GM21447 (cell line): ENCODE measurements at regions not wholly inside any gene's neighbourhood (a gene's known extent, or its start where the extent isn't known, plus 50 kb on each side); places are given as distances from the start of the nearest gene placed in this dataset.
A peak's percentile ranks its signal among the peaks of the same experiment; 100 is the strongest.

ENCODE experiments used
- ATAC-seq: cut with Tn5 transposase; IDR thresholded peaks from one replicate; pipeline ENCODE4 v1.9.1; 2021; ENCODE audit not compliant: unreplicated experiment

- ATAC-seq: no peak
These were observed 200.6 kb upstream of the MEX3C start for GRCh38 chr18:51398104-51398503.

GRCh38 chr18:51399491-51400122, 202.1 kb upstream of the MEX3C start:
- no peak for ATAC-seq

- no peak for ATAC-seq
These were observed 203.2 kb upstream of the MEX3C start for GRCh38 chr18:51400721-51401120.

DNA sequence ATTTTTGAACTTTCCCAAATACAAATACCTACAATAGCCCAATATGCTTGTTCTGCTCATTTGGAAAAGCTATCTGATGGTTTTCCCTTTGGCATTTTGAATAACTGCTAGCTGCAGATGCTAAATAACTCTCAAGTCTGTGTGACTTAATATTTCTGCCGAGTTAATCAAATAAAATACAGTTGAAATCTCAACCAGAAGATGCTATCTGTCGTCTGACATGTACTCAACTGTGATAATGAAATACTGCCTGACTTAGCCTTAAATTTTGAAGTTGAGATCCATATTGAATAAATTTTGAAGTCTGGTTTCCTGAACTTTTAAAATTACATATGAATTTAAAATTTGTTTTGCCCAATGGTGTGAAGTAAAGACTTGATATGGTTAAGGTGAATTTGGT, 204.4 kb upstream of the MEX3C start:
- no peak for ATAC-seq

DNA sequence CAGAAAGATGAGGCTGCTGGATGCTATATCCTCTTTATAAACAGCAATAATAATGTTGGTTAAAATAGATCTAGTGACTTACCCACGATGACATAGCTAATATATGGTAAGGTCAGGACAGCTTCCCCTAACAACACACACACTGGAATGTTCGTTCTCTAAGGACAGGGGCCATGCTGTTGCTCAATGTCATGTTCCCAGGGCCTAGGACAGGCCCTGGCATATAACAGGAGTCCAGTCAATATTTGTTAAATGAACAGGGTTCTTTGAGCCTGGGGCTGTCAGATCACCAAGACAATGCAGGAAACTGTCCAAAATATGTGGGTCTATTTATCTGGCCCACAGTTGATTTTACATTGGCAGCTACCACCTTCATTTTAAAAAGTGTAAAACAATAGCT, 207.1 kb upstream of the MEX3C start:
- no peak for ATAC-seq

GRCh38 chr18:51405683-51406477, 208.4 kb upstream of the MEX3C start:
- no peak for ATAC-seq

- ATAC-seq: no peak
These were observed 220.4 kb upstream of the MEX3C start for GRCh38 chr18:51417643-51418483.

- peak; percentile 61 for ATAC-seq
These were observed 228.0 kb upstream of the MEX3C start for GRCh38 chr18:51425475-51425874.

DNA sequence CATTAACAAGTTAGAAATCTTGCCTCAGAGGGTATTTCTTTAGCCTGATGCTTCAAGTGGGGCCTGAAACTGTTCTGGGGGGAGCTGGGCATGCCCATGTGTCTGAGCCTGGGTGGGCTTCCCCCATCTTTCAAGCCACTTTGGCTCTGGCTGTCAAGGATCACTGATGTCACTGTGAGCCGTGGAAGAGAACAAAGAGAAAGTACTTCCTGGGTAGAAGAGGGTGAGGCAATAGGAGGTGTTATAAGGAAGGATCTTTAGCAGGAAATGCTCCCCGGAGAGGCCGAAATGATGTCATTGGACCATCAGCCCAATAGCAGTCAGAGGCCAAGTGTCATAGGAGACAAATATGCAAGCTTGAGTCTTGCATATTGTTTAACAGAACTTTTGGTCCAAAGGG, 228.4 kb upstream of the MEX3C start:
- ATAC-seq: peak; percentile 48

GRCh38 chr18:51426996-51427395, 229.5 kb upstream of the MEX3C start:
- no peak for ATAC-seq

GRCh38 chr18:51429644-51430043, 232.2 kb upstream of the MEX3C start:
- ATAC-seq: no peak

GRCh38 chr18:51430538-51430937, 233.1 kb upstream of the MEX3C start:
- ATAC-seq: no peak

GRCh38 chr18:51433296-51433695, 235.8 kb upstream of the MEX3C start:
- ATAC-seq: no peak

GRCh38 chr18:51433881-51434280, 236.4 kb upstream of the MEX3C start:
- ATAC-seq: no peak

DNA sequence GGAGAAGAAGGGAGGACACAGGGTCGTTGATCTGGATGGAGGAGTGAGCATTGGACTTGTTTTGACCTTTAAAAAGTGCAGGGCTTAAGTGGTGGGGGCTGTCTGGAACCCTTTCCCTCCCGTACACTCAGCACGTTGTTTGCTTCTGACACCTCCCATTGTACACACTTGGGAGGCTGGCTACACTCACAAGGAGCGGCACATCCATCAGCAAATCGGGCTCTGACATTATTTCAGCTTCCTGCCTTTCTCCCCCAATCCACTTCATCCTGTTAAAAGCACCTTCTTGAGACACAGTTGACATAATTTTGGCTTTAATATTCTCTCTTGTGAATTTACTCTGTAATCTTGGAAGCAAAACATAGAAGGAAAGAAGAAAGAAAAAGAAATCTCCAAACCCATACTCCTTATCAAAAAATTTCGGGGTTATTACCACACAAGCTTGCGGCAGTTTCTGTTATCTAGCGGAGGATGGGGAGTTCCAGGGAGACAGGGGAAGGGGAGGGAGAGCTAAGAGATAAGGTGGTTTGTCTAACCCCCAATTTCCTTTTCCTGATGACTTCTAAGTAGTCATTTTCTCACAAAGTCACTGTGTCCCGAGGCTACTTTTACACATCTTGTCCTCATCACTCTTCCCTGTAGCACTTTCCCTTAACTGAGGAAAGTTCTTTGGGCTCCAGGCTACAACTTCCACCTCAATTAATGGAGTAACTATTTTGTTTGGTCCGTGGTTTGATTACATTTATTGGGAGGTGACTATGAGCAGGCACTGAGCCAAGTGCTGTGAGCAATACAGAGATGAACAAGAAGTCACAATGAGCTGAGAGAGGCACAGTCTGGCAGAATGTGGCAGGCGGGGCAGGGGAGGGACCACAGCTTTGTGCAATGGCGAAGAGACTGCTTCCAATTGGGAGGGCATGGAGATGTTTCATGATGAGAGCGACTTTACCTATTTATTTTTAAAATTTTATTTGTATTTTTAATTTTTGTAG, 240.1 kb upstream of the MEX3C start:
- ATAC-seq: no peak

DNA sequence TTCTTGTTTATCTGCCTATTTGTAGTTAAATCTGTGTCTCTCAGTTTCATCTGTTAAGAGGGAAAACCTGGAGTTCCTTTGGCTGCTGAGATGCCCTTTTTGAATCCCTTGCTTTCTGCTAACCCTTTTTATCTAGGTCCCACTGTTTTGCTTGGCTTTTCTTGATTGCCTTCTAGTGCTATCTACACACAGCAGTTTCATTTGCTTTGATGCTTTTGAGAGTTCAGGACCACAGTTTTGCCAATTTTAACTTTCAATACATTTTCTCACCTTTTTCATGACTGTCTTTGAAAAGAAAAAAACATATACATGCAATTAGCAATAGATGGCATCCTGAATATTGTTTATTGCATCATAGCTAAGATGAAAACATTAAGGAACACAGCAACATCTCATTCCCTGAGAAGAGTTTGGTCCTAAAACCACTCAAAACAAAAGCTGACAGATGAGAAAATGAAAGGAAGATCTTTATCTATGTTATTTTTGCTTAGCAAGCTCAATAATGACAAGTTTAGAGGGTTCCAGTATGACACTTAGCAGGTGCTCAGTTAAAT, 241.4 kb upstream of the MEX3C start:
- no peak for ATAC-seq

- no peak for ATAC-seq
These were observed 244.5 kb upstream of the MEX3C start for GRCh38 chr18:51442012-51442411.

DNA sequence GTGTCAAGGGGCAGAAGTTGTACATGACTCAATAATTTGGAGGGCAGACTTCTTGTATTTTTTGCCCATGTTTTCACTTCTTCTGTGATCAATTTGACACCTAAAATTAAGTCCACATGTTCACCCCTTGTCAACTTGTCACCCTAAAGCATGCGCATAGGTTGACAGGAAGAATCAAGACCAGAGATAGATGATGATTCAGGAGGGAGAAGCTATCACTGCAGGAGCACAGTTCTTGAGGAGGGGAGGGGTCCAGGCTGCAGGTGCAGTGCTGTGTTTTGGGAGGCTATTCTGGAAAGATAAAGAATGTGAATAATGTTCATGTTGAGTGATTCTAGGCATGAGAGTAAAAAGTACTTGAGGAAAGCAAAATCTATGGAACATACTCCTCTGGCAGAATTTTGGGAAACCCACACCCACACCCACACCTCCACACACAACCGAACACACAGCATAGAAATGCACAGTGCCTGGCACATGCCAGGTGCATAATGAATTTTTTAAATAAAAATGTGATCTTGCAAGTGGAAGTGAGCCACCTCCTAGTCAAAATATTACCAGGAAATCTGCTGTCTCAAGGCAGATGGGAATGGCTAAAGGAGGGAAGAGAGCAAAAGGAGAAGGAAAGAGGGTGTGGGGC, 249.2 kb upstream of the MEX3C start:
- ATAC-seq: no peak

DNA sequence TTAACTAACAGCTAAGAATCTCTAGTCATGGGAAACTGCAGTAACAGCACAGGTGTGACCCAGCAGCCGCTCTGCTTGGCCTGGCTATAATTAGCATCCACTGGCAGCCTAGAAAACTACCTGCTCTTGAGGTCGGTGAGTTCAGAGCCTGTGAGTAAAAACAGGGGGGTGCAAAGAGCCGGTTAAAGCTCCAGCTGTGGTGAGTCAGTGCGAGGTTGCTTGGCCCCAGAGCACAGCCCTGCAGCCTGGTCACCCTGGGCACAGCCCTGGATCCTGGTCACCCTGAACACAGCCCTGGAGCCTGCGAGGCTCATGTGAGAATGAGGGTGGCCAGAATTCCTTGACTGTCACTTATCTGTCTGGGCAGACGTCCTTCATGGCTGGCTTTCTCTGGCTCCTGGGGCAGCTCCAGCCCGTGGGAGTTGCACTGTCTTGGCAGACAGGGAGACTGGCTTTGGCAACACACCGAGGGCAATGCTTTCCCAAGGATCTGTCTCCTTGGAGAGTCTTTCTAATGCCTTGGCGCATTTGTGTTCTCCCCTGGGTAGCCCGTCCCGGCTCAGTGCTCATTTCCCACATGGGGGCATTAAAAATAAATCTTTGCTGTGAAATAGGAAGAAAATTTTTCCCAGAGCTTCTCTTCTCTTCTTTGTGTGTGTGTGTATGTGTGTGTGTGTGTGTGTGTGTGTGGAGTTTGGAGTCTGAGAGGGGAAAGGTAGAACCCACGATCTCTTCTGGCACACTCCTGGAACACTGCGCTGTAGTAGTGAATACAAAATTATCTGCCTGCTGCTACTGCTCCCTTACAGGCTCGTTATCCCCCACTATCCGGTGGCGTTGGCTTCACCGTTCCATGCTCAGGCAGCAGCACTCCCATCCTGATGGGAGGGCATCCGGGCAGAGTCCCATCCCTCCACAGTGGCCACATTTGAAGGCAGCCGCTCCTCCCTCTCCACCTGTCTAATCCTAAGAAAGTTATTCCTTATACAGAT, 250.2 kb upstream of the MEX3C start:
- no peak for ATAC-seq
